HUDEP-2 (cell line): ENCODE measurements at regions not wholly inside any gene's neighbourhood (a gene's known extent, or its start where the extent isn't known, plus 50 kb on each side); places are given as distances from the start of the nearest gene placed in this dataset.

Experiments used
- DNase-seq, 76 experiments: peaks; one replicate each; lab custom pipeline; 2025; ENCODE audit not compliant: unreplicated experiment in 76 of 76; lab: John Stamatoyannopoulos, UW

DNA sequence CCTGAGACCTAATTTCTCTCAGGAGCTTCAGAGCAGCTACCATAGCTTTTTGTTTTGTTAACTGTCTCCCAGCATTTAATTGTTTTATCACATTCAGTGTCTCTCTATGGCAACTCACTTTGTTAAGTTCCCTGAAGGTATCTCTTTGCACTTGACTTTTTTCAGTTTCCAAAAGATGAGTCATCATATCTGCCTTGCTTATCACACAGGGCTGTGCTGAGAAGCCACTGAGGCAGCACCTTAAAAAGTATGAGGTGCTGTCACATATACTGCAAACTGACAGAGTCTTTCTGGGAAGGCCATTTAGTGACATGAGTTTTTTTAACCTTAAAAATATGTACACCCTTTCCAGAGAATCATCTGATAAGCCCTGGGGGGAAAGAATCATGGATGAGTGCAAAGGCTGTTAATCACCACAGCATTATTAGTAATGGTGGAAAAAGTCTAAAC lies 56.8 kb downstream of the PPP1R3C start:
- DNase-seq: peak in 1 of 76 experiments; percentile 8

DNA sequence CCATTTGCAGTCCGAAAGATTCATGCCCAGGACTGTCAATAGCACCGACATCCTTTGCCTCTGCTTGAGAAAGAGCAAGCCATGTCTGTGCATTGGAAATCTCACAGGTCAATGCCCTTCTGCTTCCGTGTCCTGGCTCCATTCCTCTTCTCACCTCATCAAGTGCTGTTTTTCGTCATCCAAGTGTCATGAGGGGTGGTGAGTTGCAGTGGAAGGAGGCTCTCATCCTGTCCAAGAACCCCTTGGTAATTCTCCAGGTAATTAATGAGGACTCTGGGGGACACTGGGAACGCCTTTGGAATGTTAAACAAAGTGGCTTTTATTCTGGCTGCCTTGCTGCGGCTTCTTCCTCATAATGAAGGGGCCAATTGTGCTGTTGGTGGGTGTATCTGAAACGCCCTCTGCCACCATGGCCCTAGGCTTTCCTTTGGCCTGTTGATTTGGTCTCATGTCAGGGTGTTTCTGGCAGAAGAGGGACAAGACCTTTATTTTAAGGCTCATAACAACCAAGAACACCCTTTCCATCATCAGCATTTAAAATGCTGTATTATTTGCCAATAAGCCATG lies 57.7 kb downstream of the PPP1R3C start:
- no peak for DNase-seq

DNA sequence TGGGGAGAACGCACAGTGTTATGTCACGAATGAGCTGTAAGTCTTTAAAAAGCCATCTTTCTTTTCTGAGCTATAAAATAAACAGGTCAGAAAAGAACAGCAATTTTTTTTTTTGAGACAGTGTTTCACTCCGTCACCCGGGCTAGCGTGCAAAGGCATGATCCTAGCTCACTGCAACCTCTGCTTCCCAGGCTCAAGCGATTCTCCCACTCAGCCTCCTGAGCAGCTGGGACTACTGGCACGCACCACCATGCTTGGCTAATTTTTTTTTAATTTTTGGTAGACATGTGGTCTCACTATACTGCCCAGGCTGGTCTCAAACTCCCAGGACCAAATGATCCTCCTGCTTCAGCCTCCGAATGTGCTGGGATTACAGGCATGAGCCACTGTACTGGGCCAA lies 58.6 kb downstream of the PPP1R3C start:
- DNase-seq: no peak

DNA sequence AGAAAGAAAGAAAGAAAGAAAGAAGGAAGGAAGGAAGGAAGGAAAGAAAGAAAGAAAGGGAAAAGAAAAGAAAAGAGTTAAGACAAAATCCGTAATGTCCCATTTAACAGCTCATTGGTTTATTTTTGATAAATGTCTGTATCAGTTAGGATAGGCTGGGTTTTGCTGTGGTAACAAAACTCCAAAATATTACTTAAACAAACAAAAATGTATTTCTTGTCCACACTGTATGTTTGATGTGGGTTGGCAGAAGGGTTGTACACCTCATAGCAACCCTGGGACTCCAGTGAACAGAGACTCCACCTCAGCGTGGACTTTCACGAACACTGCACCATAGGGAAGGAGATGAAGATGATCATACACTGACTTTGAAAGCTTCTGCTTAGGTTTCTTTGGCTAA lies 59.6 kb downstream of the PPP1R3C start:
- no peak for DNase-seq

DNA sequence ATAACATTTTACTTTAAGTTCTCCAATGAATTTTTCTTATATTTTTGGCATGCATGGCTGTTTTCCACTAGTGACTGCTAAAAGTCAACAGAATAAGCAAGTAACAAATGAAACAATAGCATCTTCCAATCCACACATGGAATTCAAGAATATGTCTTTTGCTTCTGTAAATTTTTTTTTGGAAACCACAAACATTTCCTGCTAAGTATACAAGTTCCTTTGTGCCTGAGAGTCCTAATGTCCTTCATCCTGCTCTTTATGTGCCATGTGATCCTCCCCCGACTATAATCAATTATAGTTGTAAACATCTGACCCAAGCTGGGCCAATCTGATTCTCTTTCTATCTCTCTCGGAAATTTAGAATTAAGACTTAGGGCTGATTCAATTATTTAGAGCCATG lies 61.2 kb downstream of the PPP1R3C start:
- DNase-seq: no peak

DNA sequence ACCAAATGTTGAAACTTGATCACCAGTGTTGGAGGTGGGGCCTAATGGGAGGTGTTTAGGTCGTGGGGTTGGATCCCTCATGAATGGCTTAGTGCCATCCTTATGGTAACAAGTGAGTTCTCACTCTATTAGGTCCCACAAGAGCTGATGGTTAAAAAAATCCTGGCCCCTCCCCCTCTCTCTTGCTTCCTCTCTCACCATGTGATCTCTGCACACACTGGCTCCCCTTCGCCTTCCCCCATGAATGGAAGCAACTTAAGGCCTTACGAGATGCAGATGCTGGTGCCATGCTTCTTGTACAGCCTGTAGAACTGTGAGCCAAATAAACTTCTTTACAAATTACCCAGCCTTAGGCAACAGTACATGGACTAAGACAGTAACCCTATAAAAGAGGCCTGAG lies 62.7 kb downstream of the PPP1R3C start:
- DNase-seq: no peak

DNA sequence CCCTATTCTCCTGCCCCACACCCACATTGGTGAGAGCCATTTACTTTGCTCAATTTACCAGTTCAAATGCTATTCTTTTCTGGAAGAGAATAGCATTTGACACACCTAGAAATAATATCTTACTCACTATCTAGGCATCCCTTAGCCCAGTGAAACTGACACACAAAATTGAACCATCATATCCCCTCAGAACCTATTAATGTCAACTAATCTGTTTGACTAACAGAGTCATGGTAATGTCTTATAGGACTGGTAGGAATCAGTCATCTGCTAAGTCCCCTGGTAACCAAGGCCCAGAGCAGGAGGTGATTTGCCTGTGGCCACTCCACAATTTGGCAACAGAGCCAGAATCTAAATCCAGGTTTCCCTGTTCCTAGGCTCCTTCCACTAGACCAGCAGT lies 63.3 kb downstream of the PPP1R3C start:
- DNase-seq: no peak

DNA sequence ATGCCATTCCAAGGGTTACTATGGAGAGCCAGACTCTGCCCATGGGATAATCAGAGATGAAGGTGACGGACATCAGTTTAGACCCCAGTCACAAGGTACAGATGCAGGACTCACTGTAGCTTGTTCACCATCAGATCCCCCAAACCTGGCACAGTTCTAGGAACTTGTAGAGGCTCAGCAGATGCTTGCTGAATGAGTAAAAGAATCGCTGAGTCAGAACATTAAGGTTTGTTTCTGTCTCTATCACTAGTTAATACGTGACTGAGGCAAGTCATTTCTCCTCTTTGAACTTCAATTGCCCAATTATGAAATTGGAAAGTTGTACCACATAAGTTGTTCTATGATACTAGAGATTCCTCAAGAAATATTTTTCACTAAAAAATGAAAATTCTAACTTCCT lies 65.1 kb downstream of the PPP1R3C start:
- no peak for DNase-seq

DNA sequence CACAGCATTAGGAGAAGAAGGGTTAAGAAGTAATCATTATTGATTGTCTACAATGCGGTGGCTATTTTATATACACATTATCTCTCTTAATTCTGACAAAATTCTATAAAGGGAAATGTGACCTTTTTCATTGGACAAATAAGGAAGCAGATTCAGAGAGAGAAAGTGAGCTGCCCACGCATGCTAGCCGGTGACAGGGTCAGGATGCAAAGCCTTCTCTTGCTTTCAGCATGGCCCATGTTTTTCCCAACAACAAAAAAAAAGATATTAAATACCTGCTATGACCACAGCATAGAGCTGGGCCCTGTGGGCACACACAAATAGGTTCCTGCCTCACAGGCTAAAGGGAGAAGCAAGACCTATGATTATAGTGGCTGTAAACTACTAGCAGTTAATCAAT lies 66.8 kb downstream of the PPP1R3C start:
- DNase-seq: no peak

DNA sequence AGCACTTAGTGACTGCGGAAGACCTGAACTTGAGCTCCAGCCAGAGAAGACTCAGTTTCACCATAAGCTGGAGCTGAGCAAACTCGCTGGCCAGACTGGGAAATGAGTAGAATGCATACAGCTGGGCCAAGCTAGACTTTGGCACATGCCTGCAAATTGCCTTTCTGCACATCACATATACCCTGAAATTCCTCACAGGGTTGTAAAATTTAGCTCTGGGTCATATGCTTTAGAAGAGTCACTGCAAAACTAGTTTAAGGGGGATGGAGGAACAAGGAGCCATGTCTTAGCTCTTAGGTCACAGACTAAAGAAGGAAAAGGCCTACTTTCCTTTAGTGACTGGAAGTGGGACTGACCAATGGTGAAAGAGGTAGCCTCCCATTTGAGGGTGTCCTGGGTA lies 67.6 kb downstream of the PPP1R3C start:
- no peak for DNase-seq

DNA sequence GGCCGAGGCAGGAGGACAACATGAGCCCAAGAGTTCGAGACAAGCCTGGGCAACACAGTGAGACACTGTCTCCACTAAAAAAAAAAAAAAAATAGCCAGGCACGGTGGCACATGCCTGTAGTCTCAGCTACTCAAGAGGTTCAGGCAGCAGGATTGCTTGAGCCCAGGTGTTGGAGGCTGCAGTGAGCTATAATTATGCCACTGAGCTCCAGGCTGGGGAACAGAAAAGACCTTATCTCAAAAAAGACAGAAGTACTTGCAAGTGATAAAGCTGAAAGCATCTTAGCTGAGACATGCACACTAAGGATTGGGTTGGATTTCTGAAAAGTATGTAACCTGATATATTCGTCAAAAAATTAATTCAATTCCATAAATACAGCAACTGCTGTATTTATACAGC lies 68.4 kb downstream of the PPP1R3C start:
- DNase-seq: no peak
